ENCODE measurements at regions not wholly inside any gene's neighbourhood (a gene's known extent, or its start where the extent isn't known, plus 50 kb on each side); places are given as distances from the start of the nearest gene placed in this dataset.

GRCh38 chr3:70550723-70551319, 238.4 kb upstream of the MDFIC2 start:
- no peak overlapping the region for H3K4me3 ChIP-seq (ENCODE audit: low read depth in 1 of 3, low read length in 3 of 3)
- H3K9me3 ChIP-seq (ENCODE audit: control insufficient read depth in 4 of 4, low read length in 3 of 4): no peaks in the 10 kb centered on the region
- H3K27ac ChIP-seq (ENCODE audit: low read depth in 1 of 2, low read length in 2 of 2): no peak overlapping the region
- H3K36me3 ChIP-seq (ENCODE audit: control insufficient read depth in 4 of 4, insufficient read depth in 3 of 4, low read depth in 1 of 4, low read length in 3 of 4): no peaks in the 10 kb centered on the region
- TF ChIP-seq NR2F2 (IDR thresholded peaks at IDR 0.05): no peak
- TF ChIP-seq CTCF (IDR thresholded peaks at IDR 0.05; ENCODE audit: low read depth, low read length, missing input control): peak; percentile 71
- peak; percentile 77 to 89 for TF ChIP-seq RAD21 (IDR thresholded peaks at IDR 0.05)
- no peaks in the 10 kb centered on the region for H3K4me1 ChIP-seq (ENCODE audit: control insufficient read depth in 4 of 4, insufficient read depth in 4 of 4, low read length in 3 of 4)
- 45% methylated on average over 9 of the region's 9 CpGs for WGBS
- H3K27me3 ChIP-seq (ENCODE audit: control insufficient read depth in 4 of 4, insufficient read depth in 4 of 4, low read length in 3 of 4): no peaks in the 10 kb centered on the region
- H3K9ac ChIP-seq (ENCODE audit: low read depth in 1 of 2, low read length in 2 of 2): no peak overlapping the region
- DNase-seq (ENCODE audit: low spot score): peak; percentile 76

DNA sequence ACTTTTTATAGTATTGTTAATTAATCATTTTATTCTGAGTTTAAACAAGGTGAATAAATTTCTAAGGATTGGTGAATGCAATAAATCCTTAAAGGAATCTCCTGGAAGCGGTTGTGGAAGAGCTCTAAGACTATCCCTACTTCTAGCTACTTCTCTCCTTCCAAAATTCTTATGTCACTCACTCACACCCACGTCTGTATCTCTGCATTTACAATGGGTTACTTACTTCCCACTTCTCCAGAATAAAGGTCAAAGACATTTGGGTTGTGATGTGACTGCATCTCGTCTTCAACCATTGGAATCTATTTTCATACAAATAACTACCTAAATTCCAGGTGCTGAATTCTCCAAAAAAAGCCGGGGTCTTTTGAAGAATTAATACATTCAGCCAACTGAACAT, 234.2 kb upstream of the MDFIC2 start:
- Histone ChIP-seq H3K27me3 (ENCODE audit: control insufficient read depth in 4 of 4, insufficient read depth in 4 of 4, low read length in 3 of 4) (no peaks in the 10 kb centered on the region), H3K4me1 (ENCODE audit: control insufficient read depth in 4 of 4, insufficient read depth in 4 of 4, low read length in 3 of 4) (no peaks in the 10 kb centered on the region), H3K36me3 (ENCODE audit: control insufficient read depth in 4 of 4, insufficient read depth in 3 of 4, low read depth in 1 of 4, low read length in 3 of 4) (no peaks in the 10 kb centered on the region), H3K4me3 (ENCODE audit: low read depth in 1 of 3, low read length in 3 of 3) (no peak overlapping the region), H3K9ac (ENCODE audit: low read depth in 1 of 2, low read length in 2 of 2) (no peak overlapping the region), H3K9me3 (ENCODE audit: control insufficient read depth in 4 of 4, low read length in 3 of 4) (no peaks in the 10 kb centered on the region), H3K27ac (ENCODE audit: low read depth in 1 of 2, low read length in 2 of 2) (no peak overlapping the region)
- TF ChIP-seq NR2F2 (IDR thresholded peaks at IDR 0.05) (no peak), YY1 (IDR thresholded peaks at IDR 0.05) (no peak), ATF3 (IDR thresholded peaks at IDR 0.05) (no peak), HNF4G (IDR thresholded peaks at IDR 0.05) (no peak), TAF1 (conservative IDR thresholded peaks at IDR 0.05) (no peak), EGR1 (IDR thresholded peaks at IDR 0.05; ENCODE audit: low read depth in 2 of 2) (no peak), CTCF (IDR thresholded peaks at IDR 0.05; ENCODE audit: low read depth, low read length, missing input control) (no peak), RXRA (IDR thresholded peaks at IDR 0.05) (no peak), HNF4A (conservative IDR thresholded peaks at IDR 0.05) (no peak), SP1 (IDR thresholded peaks at IDR 0.05) (no peak), GABPA (IDR thresholded peaks at IDR 0.05 in 1 of 2, conservative IDR thresholded peaks at IDR 0.05 in 1 of 2) (no peak)
- TF ChIP-seq, protein P1, sequence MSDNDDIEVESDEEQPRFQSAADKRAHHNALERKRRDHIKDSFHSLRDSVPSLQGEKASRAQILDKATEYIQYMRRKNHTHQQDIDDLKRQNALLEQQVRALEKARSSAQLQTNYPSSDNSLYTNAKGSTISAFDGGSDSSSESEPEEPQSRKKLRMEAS (IDR thresholded peaks at IDR 0.05): no peak
- TF ChIP-seq, protein P2, sequence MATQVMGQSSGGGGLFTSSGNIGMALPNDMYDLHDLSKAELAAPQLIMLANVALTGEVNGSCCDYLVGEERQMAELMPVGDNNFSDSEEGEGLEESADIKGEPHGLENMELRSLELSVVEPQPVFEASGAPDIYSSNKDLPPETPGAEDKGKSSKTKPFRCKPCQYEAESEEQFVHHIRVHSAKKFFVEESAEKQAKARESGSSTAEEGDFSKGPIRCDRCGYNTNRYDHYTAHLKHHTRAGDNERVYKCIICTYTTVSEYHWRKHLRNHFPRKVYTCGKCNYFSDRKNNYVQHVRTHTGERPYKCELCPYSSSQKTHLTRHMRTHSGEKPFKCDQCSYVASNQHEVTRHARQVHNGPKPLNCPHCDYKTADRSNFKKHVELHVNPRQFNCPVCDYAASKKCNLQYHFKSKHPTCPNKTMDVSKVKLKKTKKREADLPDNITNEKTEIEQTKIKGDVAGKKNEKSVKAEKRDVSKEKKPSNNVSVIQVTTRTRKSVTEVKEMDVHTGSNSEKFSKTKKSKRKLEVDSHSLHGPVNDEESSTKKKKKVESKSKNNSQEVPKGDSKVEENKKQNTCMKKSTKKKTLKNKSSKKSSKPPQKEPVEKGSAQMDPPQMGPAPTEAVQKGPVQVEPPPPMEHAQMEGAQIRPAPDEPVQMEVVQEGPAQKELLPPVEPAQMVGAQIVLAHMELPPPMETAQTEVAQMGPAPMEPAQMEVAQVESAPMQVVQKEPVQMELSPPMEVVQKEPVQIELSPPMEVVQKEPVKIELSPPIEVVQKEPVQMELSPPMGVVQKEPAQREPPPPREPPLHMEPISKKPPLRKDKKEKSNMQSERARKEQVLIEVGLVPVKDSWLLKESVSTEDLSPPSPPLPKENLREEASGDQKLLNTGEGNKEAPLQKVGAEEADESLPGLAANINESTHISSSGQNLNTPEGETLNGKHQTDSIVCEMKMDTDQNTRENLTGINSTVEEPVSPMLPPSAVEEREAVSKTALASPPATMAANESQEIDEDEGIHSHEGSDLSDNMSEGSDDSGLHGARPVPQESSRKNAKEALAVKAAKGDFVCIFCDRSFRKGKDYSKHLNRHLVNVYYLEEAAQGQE (IDR thresholded peaks at IDR 0.05): no peak
- TF ChIP-seq, protein P3, sequence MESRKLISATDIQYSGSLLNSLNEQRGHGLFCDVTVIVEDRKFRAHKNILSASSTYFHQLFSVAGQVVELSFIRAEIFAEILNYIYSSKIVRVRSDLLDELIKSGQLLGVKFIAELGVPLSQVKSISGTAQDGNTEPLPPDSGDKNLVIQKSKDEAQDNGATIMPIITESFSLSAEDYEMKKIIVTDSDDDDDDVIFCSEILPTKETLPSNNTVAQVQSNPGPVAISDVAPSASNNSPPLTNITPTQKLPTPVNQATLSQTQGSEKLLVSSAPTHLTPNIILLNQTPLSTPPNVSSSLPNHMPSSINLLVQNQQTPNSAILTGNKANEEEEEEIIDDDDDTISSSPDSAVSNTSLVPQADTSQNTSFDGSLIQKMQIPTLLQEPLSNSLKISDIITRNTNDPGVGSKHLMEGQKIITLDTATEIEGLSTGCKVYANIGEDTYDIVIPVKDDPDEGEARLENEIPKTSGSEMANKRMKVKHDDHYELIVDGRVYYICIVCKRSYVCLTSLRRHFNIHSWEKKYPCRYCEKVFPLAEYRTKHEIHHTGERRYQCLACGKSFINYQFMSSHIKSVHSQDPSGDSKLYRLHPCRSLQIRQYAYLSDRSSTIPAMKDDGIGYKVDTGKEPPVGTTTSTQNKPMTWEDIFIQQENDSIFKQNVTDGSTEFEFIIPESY (IDR thresholded peaks at IDR 0.05): no peak
- DNase-seq (ENCODE audit: low spot score): no peak
- 75% methylated on average over 4 of the region's 4 CpGs for WGBS

Measured in liver (tissue), 8 donors.